ENCODE measurements at regions not wholly inside any gene's neighbourhood (a gene's known extent, or its start where the extent isn't known, plus 50 kb on each side); places are given as distances from the start of the nearest gene placed in this dataset.

DNA sequence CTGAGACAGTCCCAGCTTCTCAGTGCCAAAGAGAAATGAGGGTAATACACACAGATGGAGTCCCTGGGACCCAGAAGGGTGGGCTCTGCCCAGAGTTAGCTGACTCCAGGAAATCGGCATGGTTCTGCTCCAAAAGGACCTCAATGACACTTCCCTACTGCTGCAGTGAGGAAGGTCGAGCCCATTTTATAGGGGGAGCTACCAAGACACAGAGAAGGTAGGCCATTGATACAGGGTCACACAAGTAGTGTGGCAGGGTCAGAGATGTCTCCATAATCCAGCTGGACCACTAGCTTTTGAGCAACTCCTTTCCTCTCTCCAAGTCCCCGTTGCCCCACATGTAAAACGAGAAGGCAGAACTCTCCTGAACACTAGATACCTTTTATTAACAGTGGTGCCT, 276.9 kb downstream of the MYCN start:
- DNase-seq (ENCODE audit: low read depth): no peak
- TF ChIP-seq, protein P1, sequence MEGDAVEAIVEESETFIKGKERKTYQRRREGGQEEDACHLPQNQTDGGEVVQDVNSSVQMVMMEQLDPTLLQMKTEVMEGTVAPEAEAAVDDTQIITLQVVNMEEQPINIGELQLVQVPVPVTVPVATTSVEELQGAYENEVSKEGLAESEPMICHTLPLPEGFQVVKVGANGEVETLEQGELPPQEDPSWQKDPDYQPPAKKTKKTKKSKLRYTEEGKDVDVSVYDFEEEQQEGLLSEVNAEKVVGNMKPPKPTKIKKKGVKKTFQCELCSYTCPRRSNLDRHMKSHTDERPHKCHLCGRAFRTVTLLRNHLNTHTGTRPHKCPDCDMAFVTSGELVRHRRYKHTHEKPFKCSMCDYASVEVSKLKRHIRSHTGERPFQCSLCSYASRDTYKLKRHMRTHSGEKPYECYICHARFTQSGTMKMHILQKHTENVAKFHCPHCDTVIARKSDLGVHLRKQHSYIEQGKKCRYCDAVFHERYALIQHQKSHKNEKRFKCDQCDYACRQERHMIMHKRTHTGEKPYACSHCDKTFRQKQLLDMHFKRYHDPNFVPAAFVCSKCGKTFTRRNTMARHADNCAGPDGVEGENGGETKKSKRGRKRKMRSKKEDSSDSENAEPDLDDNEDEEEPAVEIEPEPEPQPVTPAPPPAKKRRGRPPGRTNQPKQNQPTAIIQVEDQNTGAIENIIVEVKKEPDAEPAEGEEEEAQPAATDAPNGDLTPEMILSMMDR (IDR thresholded peaks at IDR 0.05; ENCODE audit: low read depth, low read length, missing control alignments): no peak
- H3K4me3 ChIP-seq (ENCODE audit: low read depth, low read length): no peak overlapping the region

DNA sequence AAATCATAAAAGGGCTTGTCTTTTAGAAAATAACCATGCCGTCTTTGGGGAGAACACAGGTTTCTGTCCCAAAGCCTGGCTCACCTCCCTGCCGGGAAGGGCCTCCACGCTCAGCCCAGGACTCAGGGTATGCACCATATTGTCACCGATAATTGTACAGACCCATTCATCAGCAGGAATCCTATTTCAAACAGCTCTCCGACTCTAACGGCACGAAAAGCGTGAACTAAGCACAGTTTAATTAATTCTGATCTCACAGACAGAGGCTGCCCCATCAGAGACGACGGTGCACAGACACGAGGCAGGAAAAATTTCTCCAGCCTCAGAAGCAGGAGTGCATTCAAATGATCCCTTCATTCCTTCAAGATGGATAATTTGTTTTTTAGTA, 276.2 kb downstream of the MYCN start:
- TF ChIP-seq, protein P1 (IDR thresholded peaks at IDR 0.05; ENCODE audit: low read depth, low read length, missing control alignments): no peak
- DNase-seq (ENCODE audit: low read depth): no peak
- H3K4me3 ChIP-seq (ENCODE audit: low read depth, low read length): no peak overlapping the region

GRCh38 chr2:16215902-16216557, 275.7 kb downstream of the MYCN start:
- no peak overlapping the region for H3K4me3 ChIP-seq (ENCODE audit: low read depth, low read length)
- no peak for DNase-seq (ENCODE audit: low read depth)
- TF ChIP-seq, protein P1 (IDR thresholded peaks at IDR 0.05; ENCODE audit: low read depth, low read length, missing control alignments): no peak

DNA sequence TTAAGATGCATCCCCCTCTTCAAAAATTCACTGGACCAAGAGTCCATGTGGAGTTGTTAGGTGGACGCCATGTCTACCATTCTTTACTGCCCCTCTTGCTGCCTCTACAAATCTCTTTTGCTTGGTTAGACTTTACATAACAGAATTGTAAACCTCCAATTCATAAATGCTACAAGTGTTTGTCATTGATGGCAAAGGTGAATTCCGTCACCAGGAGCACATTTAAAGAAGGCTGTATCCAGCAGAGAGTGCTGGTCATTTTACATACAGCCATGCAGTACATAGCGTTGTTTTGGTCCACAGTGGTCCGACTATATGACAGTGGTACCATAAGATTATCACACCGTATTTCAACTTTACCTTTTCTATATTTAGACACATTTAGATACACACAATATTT, 274.5 kb downstream of the MYCN start:
- TF ChIP-seq, protein P1 (IDR thresholded peaks at IDR 0.05; ENCODE audit: low read depth, low read length, missing control alignments): no peak
- DNase-seq (ENCODE audit: low read depth): no peak
- H3K4me3 ChIP-seq (ENCODE audit: low read depth, low read length): no peak overlapping the region

DNA sequence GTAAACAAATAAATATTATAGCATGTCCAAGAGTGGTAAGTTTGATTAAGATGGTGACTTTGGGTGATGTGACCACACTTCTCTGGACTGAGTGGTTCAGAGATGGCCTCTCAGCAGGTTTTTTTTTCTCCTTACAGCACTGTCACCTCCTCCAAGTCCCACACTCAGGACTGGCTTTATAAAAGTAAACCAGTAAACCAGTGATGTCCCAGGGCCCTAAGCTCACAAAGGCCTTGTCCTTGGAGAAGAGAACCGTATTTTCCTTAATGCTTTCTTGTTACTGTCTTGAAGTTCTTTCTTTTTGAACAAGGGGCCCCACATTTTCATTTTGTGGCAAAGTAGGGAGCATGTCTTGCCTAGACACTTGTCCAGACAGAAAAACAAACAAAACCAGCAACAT, 274.0 kb downstream of the MYCN start:
- H3K4me3 ChIP-seq (ENCODE audit: low read depth, low read length): no peak overlapping the region
- no peak for DNase-seq (ENCODE audit: low read depth)
- TF ChIP-seq, protein P1 (IDR thresholded peaks at IDR 0.05; ENCODE audit: low read depth, low read length, missing control alignments): no peak

DNA sequence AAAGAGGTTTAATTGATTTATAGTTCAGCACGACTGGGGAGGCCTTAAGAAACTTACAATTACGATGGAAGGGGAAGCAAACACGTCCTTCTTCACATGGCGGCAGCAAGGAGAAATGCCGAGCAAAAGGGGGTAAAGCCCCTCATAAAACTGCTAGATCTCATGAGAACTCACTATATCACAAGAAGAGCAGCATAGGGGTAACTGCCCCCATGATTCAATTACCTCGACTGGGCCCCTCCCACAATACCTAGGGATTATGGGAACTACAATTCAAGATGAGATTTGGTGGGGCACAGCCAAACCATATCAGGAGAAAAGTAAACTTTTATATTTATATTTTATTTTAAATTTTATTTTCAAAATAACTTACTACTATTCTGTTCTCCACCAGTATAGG, 272.0 kb downstream of the MYCN start:
- no peak overlapping the region for H3K4me3 ChIP-seq (ENCODE audit: low read depth, low read length)
- no peak for DNase-seq (ENCODE audit: low read depth)
- TF ChIP-seq, protein P1 (IDR thresholded peaks at IDR 0.05; ENCODE audit: low read depth, low read length, missing control alignments): no peak

DNA sequence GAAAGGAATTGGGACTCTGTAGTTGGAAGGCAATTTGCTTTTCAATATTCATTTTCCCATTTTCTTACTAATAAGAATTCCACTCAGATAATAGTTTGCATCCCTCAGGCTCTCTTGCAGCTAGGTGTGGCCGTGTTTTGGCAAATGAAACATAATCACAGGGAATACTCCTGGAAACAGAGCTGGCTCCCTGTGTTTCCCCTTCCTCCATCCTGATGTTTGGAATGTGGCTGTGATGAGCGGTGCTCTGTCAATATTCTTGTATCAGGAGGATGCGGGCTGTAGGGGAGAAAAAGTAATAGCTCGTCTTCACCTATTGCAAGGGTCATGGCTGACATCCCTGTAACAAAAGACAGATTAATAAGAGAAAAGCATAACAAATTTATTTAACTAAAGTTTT, 271.0 kb downstream of the MYCN start:
- H3K4me3 ChIP-seq (ENCODE audit: low read depth, low read length): no peak overlapping the region
- TF ChIP-seq, protein P1 (IDR thresholded peaks at IDR 0.05; ENCODE audit: low read depth, low read length, missing control alignments): no peak
- DNase-seq (ENCODE audit: low read depth): no peak

Data from GM12864 (cell line).